HL-60 (cell line): ENCODE measurements at regions not wholly inside any gene's neighbourhood (a gene's known extent, or its start where the extent isn't known, plus 50 kb on each side); places are given as distances from the start of the nearest gene placed in this dataset.

Source experiments
- CTCF ChIP-seq: IDR thresholded peaks from one replicate; pipeline ENCODE4 v1.5.1; 2011; ENCODE audit warnings: low read length, control low read depth, inconsistent platforms; ENCODE audit not compliant: insufficient read depth
- REST ChIP-seq: IDR thresholded peaks from 2 replicates; pipeline ENCODE4 v1.6.1; 2012; ENCODE audit warnings: low read depth; ENCODE audit not compliant: insufficient replicate concordance

GRCh38 chr4:154120690-154121345, 331.9 kb upstream of the SFRP2 start:
- TF ChIP-seq CTCF (no peak), REST (no peak)
